ENCODE measurements at regions not wholly inside any gene's neighbourhood (a gene's known extent, or its start where the extent isn't known, plus 50 kb on each side); places are given as distances from the start of the nearest gene placed in this dataset.

DNA sequence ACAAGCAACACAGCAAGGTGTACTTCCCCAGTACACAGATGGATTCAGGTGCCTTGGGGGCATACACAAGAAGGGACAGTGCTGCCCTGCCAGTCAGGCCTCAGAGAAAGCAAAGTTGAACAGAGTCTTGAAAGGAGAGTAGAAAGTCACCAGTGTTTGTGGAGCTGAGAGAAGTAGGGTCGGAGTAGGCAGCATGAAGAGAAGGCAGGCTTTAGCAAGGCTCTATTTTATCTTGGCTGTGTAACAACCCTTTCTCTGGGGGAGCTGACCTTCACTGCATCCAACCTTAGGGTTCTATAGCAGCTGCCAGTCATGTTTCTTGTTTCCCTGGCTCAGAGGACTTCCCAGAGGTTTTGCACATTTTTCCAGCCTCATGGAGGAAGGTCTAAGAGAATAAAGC is 77.4 kb upstream of the BLID start:
- H3K27ac ChIP-seq = peak overlapping the region in 3 of 4 donors; percentile 3 to 90 (median 51)
- WGBS, 2 donors = 16 to 65% methylated on average over 1 of the region's 1 CpG
- H3K27me3 ChIP-seq = no peaks in the 10 kb centered on the region
- peaks cover 2 to 90% (median 31%) of the 10 kb centered on the region in 4 donors for H3K4me1 ChIP-seq
- no peak for TF ChIP-seq POLR2A (IDR thresholded peaks at IDR 0.05)
- TF ChIP-seq EP300 (IDR thresholded peaks at IDR 0.05) = no peak
- TF ChIP-seq CTCF (IDR thresholded peaks at IDR 0.05) = no peak
- H3K9me3 ChIP-seq = no peaks in the 10 kb centered on the region
- DNase-seq (ENCODE audit: low spot score in 2 of 2) = no peak
- H3K36me3 ChIP-seq = no peaks in the 10 kb centered on the region
- no peak overlapping the region for H3K4me3 ChIP-seq

DNA sequence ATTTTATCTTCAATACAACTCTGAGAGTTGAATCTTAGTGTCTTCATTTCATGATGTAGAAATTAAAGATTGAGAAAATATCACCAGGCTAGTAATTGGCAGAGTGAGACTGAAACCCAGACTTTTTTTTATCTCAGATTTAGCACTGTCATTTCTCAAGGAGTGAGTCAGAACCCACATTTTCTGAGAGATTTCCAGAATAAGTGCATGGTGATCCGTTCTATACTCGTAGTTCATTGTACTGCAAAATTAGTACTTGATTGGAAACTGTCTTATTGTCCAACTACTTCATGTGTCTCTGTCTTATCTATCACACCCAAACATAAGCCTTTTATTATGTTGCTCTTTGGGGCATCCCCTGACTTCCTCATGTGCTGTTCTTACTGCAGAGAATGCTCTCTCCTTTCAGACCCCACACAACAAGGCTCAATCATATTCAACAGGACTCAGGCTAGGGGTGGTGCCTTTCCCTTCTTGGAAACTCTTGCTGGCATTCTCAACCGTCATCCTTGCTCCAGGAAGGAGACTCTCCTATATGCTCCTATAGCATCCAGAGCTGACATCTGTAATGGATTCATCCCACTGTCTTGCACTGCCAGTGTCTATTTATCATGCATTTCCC is 76.7 kb upstream of the BLID start:
- H3K9me3 ChIP-seq = no peaks in the 10 kb centered on the region
- H3K4me3 ChIP-seq = no peak overlapping the region
- H3K27me3 ChIP-seq = no peaks in the 10 kb centered on the region
- no peak for DNase-seq (ENCODE audit: low spot score in 2 of 2)
- TF ChIP-seq POLR2A (IDR thresholded peaks at IDR 0.05) (no peak), EP300 (IDR thresholded peaks at IDR 0.05) (no peak), CTCF (IDR thresholded peaks at IDR 0.05) (no peak)
- H3K27ac ChIP-seq = peak overlapping the region in 2 of 4 donors; percentile 51 to 90
- H3K36me3 ChIP-seq = no peaks in the 10 kb centered on the region
- peaks cover 4 to 90% (median 33%) of the 10 kb centered on the region in 4 donors for H3K4me1 ChIP-seq
- 42 to 44% methylated on average over 3 of the region's 3 CpGs for WGBS, 2 donors

- TF ChIP-seq CTCF (IDR thresholded peaks at IDR 0.05) = no peak
- TF ChIP-seq POLR2A (IDR thresholded peaks at IDR 0.05) = no peak
- no peak for TF ChIP-seq EP300 (IDR thresholded peaks at IDR 0.05)
- Histone ChIP-seq H3K27me3 (no peaks in the 10 kb centered on the region), H3K9me3 (peaks cover 0 to 10% (median 2%) of the 10 kb centered on the region in 4 donors), H3K4me3 (no peak overlapping the region), H3K4me1 (peaks cover 4 to 73% (median 21%) of the 10 kb centered on the region in 4 donors), H3K27ac (peak overlapping the region in 3 of 4 donors; percentile 48 to 90 (median 83)), H3K36me3 (no peaks in the 10 kb centered on the region)
- no peak for DNase-seq (ENCODE audit: low spot score in 2 of 2)
- WGBS, 2 donors = 37 to 39% methylated on average over 2 of the region's 2 CpGs
These were observed 74.8 kb upstream of the BLID start for GRCh38 chr11:122190768-122191167.

DNA sequence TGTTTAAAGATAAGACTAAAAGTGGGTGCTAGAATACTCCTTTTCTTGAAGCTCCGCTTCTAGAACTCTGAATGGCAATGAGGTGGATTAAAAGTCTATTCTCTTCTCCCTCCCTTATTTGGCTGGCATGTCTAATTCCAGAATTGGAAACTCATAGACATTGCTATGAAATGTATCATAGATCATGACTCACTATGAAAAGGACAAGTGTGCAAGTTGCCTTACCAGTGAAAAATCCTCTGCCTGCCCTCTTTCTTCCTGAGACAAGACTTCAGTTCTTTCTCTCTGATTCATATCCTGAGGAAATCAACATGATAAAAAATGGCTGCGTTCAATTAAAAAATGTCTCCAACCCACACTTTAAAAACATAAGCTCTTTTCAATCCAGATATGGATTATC is 73.2 kb upstream of the BLID start:
- no peak for DNase-seq (ENCODE audit: low spot score in 2 of 2)
- TF ChIP-seq POLR2A (IDR thresholded peaks at IDR 0.05) (no peak), CTCF (IDR thresholded peaks at IDR 0.05) (no peak), EP300 (IDR thresholded peaks at IDR 0.05) (peak in 1 of 2 donors; percentile 80)
- Histone ChIP-seq H3K9me3 (peaks cover 0 to 12% (median 2%) of the 10 kb centered on the region in 4 donors), H3K4me3 (no peak overlapping the region), H3K27me3 (no peaks in the 10 kb centered on the region), H3K36me3 (peaks cover 0 to 3% (median 0%) of the 10 kb centered on the region in 3 donors), H3K4me1 (peaks cover 4 to 62% (median 21%) of the 10 kb centered on the region in 4 donors), H3K27ac (peak overlapping the region; percentile 19 to 90 (median 70))
- 25 to 42% methylated on average over 2 of the region's 2 CpGs for WGBS, 2 donors

- Histone ChIP-seq H3K4me1 (peaks cover 4 to 47% (median 18%) of the 10 kb centered on the region in 4 donors), H3K4me3 (no peak overlapping the region), H3K27me3 (no peaks in the 10 kb centered on the region), H3K9me3 (peaks cover 0 to 12% (median 2%) of the 10 kb centered on the region in 4 donors), H3K27ac (peak overlapping the region in 3 of 4 donors; percentile 24 to 90 (median 83)), H3K36me3 (peaks cover 0 to 3% (median 0%) of the 10 kb centered on the region in 3 donors)
- DNase-seq (ENCODE audit: low spot score in 2 of 2) = no peak
- no peak for TF ChIP-seq EP300 (IDR thresholded peaks at IDR 0.05)
- no peak for TF ChIP-seq POLR2A (IDR thresholded peaks at IDR 0.05)
- TF ChIP-seq CTCF (IDR thresholded peaks at IDR 0.05) = no peak
- WGBS, 2 donors = 98 to 100% methylated on average over 9 of the region's 9 CpGs
These were observed 71.6 kb upstream of the BLID start for GRCh38 chr11:122187373-122188165.

Measured in tibial nerve (tissue), 4 donors.